Pancreas (tissue), 10 donors: ENCODE measurements at regions not wholly inside any gene's neighbourhood (a gene's known extent, or its start where the extent isn't known, plus 50 kb on each side); places are given as distances from the start of the nearest gene placed in this dataset.

Experiments used
- ATAC-seq, 4 donors: fragments of 200-7000 bp; cut with Tn5 transposase; one replicate each; pipeline versions ENCODE4 v1.8.0 to v1.9.1; 2020; ENCODE audit warnings: mild to moderate bottlenecking in 4 of 4, moderate library complexity in 4 of 4
- DNase-seq, 6 donors: peaks; one replicate each; pipeline ENCODE4 v3.0.0-alpha.2; 2020
- FAIRE-seq: peaks from 2 replicates; lab custom pipeline; 2012; peaks lifted over from hg19 to GRCh38; lab: Jason Lieb, UNC
- H3K27ac ChIP-seq, 4 donors: fragments of 200-600 bp; sonication (generic); 1 replicate in 3 of 4; 2 replicates in 1 of 4; pipeline versions ENCODE4 v1.5.0 to v1.8.0; 2020
- H3K27me3 ChIP-seq, 4 donors: fragments of 200-600 bp; one replicate each; pipeline ENCODE4 v1.8.0; 2021
- H3K36me3 ChIP-seq, 3 donors: fragments of 200-600 bp; sonication (generic) in 1 of 3; one replicate each; pipeline versions ENCODE4 v1.5.0 to v1.8.0; 2020 to 2021
- H3K4me1 ChIP-seq, 3 donors: fragments of 200-600 bp; one replicate each; pipeline ENCODE4 v1.8.0; 2021
- H3K4me3 ChIP-seq, 4 donors: fragments of 200-600 bp; sonication (generic) in 2 of 4; one replicate each; pipeline versions ENCODE4 v1.5.0 to v1.8.0; 2020 to 2021
- H3K9me3 ChIP-seq, 4 donors: fragments of 200-600 bp; one replicate each; pipeline ENCODE4 v1.8.0; 2021
- CTCF ChIP-seq, 4 donors: fragments of 200-600 bp; sonication (generic) in 3 of 4; IDR thresholded peaks; one replicate each; pipeline versions ENCODE4 v1.5.0 to v1.8.0; 2021; ENCODE audit warnings: antibody characterized with exemption in 4 of 4
- WGBS, 2 donors: extraction: QIAGEN DNeasy Blood & Tissue Kit; methylation state at CpG; one replicate each; pipeline ENCODE4 v1.1.7; 2013; 5-methylcytosine and 5-hydroxymethylcytosine counted together
- intact Hi-C, 3 donors: fragments of 100-400 bp; cut with DNase I; formaldehyde crosslinking; loops; one replicate each; pipeline versions ENCODE4 v1.11.1 to v1.14.2; 2022
- donor health status: healthy with polysubstance abuse.
- donor health status: DM: no; HTN: no; CAD: no; lungs with moderate emphysema.
- donor health status: DM: no; HTN: no; CAD: no.
- donor health status: control.
- donor health status: control.
- donor health status: Bipolar disorder and iron deficiency.
- donor health status: DM: yes; HTN: yes; CAD: no.
- donor health status: DM: no; HTN: no; CAD: no.
- donor health status: DM: no; HTN: no; CAD: no.
- donor health status: DM: yes; HTN: yes; CAD: no.

- FAIRE-seq (no peak), ATAC-seq (no peak), DNase-seq (no peak)
- Histone ChIP-seq H3K27me3 (no peaks in the 10 kb centered on the region), H3K27ac (no peak overlapping the region), H3K36me3 (no peaks in the 10 kb centered on the region), H3K4me3 (no peak overlapping the region), H3K9me3 (no peaks in the 10 kb centered on the region), H3K4me1 (no peaks in the 10 kb centered on the region)
- intact Hi-C loops: no loop called here
- WGBS, 2 donors: 64 to 76% methylated on average over 7 of the region's 7 CpGs
- TF ChIP-seq CTCF (IDR thresholded peaks at IDR 0.05): no peak
Observed at GRCh38 chr20:11672959-11673358, 244.7 kb upstream of the BTBD3 start.

GRCh38 chr20:11675920-11676629, 241.6 kb upstream of the BTBD3 start:
- FAIRE-seq: no peak

GRCh38 chr20:11676630-11677287, 240.9 kb upstream of the BTBD3 start:
- Histone ChIP-seq H3K27me3 (no peaks in the 10 kb centered on the region), H3K9me3 (no peaks in the 10 kb centered on the region), H3K36me3 (no peaks in the 10 kb centered on the region), H3K4me3 (no peak overlapping the region), H3K4me1 (no peaks in the 10 kb centered on the region), H3K27ac (no peak overlapping the region)
- intact Hi-C loops: no loop called here
- TF ChIP-seq CTCF (IDR thresholded peaks at IDR 0.05): peak; percentile 65 to 73 (median 71)
- DNase-seq (peak; percentile 37 to 82 (median 61)), ATAC-seq (peak; percentile 97 to 99 (median 98)), FAIRE-seq (no peak)
- WGBS, 2 donors: 63 to 69% methylated on average over 2 of the region's 2 CpGs

More at GRCh38 chr20:11675920-11676629, 241.6 kb upstream of the BTBD3 start:
- DNase-seq (no peak), ATAC-seq (peak in 2 of 4 donors; percentile 9 to 48)
- Histone ChIP-seq H3K36me3 (no peaks in the 10 kb centered on the region), H3K27me3 (no peaks in the 10 kb centered on the region), H3K4me1 (no peaks in the 10 kb centered on the region), H3K9me3 (no peaks in the 10 kb centered on the region), H3K4me3 (no peak overlapping the region), H3K27ac (no peak overlapping the region)
- 41 to 46% methylated on average over 13 of the region's 13 CpGs for WGBS, 2 donors
- TF ChIP-seq CTCF (IDR thresholded peaks at IDR 0.05): no peak
- intact Hi-C loops: no loop called here

- no peaks in the 10 kb centered on the region for H3K27me3 ChIP-seq
- ATAC-seq (no peak), FAIRE-seq (no peak), DNase-seq (no peak)
- H3K36me3 ChIP-seq: no peaks in the 10 kb centered on the region
- intact Hi-C loops: no loop called here
- H3K27ac ChIP-seq: no peak overlapping the region
- 83 to 89% methylated on average over 3 of the region's 3 CpGs for WGBS, 2 donors
- no peak for TF ChIP-seq CTCF (IDR thresholded peaks at IDR 0.05)
- H3K9me3 ChIP-seq: no peaks in the 10 kb centered on the region
- no peaks in the 10 kb centered on the region for H3K4me1 ChIP-seq
- no peak overlapping the region for H3K4me3 ChIP-seq
Observed at GRCh38 chr20:11677428-11677827, 240.3 kb upstream of the BTBD3 start.

GRCh38 chr20:11677836-11678235, 239.9 kb upstream of the BTBD3 start:
- Histone ChIP-seq H3K27ac (no peak overlapping the region), H3K9me3 (no peaks in the 10 kb centered on the region), H3K27me3 (no peaks in the 10 kb centered on the region), H3K4me3 (no peak overlapping the region), H3K36me3 (no peaks in the 10 kb centered on the region), H3K4me1 (no peaks in the 10 kb centered on the region)
- FAIRE-seq (no peak), DNase-seq (no peak), ATAC-seq (no peak)
- no peak for TF ChIP-seq CTCF (IDR thresholded peaks at IDR 0.05)
- WGBS, 2 donors: 80 to 90% methylated on average over 3 of the region's 3 CpGs
- intact Hi-C loops: no loop called here
